ENCODE measurements at regions not wholly inside any gene's neighbourhood (a gene's known extent, or its start where the extent isn't known, plus 50 kb on each side); places are given as distances from the start of the nearest gene placed in this dataset.

GRCh38 chr4:32748061-32748460 is 2027.9 kb downstream of the PCDH7 start:
- Histone ChIP-seq H3K4me1 (no peaks in the 10 kb centered on the region), H3K27me3 (replicated peaks; ENCODE audit: control insufficient read depth, insufficient read depth, low read length) (no peaks in the 10 kb centered on the region), H3K9me3 (no peaks in the 10 kb centered on the region), H3K36me3 (ENCODE audit: control insufficient read depth, insufficient read depth, low read length) (no peaks in the 10 kb centered on the region), H3K4me3 (ENCODE audit: low read depth, low read length) (no peak overlapping the region)
- H3K27me3 Mint-ChIP-seq (ENCODE audit: insufficient read depth, unreplicated experiment): no peaks in the 10 kb centered on the region
- DNase-seq: no peak
- intact Hi-C loops (cut with micrococcal nuclease; ENCODE audit: unreplicated experiment): no loop called here
- CTCF ChIA-PET: no interaction called here
- POLR2A ChIA-PET: interaction anchor here (0.6 kb wide), 1 partner anchor 210 kb away, joined by 3 read pairs; no protein-coding TSS in a partner anchor
- H3K27ac Mint-ChIP-seq (ENCODE audit: unreplicated experiment): no peak overlapping the region
- no peak overlapping the region for H3K4me3 Mint-ChIP-seq (ENCODE audit: unreplicated experiment)
- no TSS peak for BruUV-seq (replicated peaks)
- TF ChIP-seq, protein P1, sequence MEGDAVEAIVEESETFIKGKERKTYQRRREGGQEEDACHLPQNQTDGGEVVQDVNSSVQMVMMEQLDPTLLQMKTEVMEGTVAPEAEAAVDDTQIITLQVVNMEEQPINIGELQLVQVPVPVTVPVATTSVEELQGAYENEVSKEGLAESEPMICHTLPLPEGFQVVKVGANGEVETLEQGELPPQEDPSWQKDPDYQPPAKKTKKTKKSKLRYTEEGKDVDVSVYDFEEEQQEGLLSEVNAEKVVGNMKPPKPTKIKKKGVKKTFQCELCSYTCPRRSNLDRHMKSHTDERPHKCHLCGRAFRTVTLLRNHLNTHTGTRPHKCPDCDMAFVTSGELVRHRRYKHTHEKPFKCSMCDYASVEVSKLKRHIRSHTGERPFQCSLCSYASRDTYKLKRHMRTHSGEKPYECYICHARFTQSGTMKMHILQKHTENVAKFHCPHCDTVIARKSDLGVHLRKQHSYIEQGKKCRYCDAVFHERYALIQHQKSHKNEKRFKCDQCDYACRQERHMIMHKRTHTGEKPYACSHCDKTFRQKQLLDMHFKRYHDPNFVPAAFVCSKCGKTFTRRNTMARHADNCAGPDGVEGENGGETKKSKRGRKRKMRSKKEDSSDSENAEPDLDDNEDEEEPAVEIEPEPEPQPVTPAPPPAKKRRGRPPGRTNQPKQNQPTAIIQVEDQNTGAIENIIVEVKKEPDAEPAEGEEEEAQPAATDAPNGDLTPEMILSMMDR (IDR thresholded peaks at IDR 0.05; ENCODE audit: insufficient read depth in 1 of 2, low read depth in 1 of 2, low read length in 1 of 2, severe bottlenecking in 1 of 2, unreplicated experiment in 1 of 2): no peak
- no peaks in the 10 kb centered on the region for H3K9me3 Mint-ChIP-seq (ENCODE audit: unreplicated experiment)
- H3K36me3 Mint-ChIP-seq (ENCODE audit: insufficient read depth, unreplicated experiment): no peaks in the 10 kb centered on the region
- no peaks in the 10 kb centered on the region for H3K4me1 Mint-ChIP-seq (ENCODE audit: low read depth, unreplicated experiment)

GRCh38 chr4:32748498-32748897 is 2028.3 kb downstream of the PCDH7 start:
- intact Hi-C loops (cut with micrococcal nuclease; ENCODE audit: unreplicated experiment): no loop called here
- POLR2A ChIA-PET: interaction anchor here (0.6 kb wide), 1 partner anchor 211 kb away, joined by 3 read pairs; no protein-coding TSS in a partner anchor
- H3K9me3 ChIP-seq: no peaks in the 10 kb centered on the region
- H3K4me3 ChIP-seq (ENCODE audit: low read depth, low read length): no peak overlapping the region
- DNase-seq: peak; percentile 28 to 35
- Mint-ChIP-seq H3K4me1 (ENCODE audit: low read depth, unreplicated experiment) (no peaks in the 10 kb centered on the region), H3K27me3 (ENCODE audit: insufficient read depth, unreplicated experiment) (no peaks in the 10 kb centered on the region), H3K36me3 (ENCODE audit: insufficient read depth, unreplicated experiment) (no peaks in the 10 kb centered on the region), H3K4me3 (ENCODE audit: unreplicated experiment) (no peak overlapping the region), H3K27ac (ENCODE audit: unreplicated experiment) (no peak overlapping the region), H3K9me3 (ENCODE audit: unreplicated experiment) (no peaks in the 10 kb centered on the region)
- no peaks in the 10 kb centered on the region for H3K4me1 ChIP-seq
- BruUV-seq (replicated peaks): no TSS peak
- no peaks in the 10 kb centered on the region for H3K27me3 ChIP-seq (replicated peaks; ENCODE audit: control insufficient read depth, insufficient read depth, low read length)
- CTCF ChIA-PET: no interaction called here
- TF ChIP-seq, protein P1 (IDR thresholded peaks at IDR 0.05; ENCODE audit: insufficient read depth in 1 of 2, low read depth in 1 of 2, low read length in 1 of 2, severe bottlenecking in 1 of 2, unreplicated experiment in 1 of 2): no peak
- H3K36me3 ChIP-seq (ENCODE audit: control insufficient read depth, insufficient read depth, low read length): no peaks in the 10 kb centered on the region

DNA sequence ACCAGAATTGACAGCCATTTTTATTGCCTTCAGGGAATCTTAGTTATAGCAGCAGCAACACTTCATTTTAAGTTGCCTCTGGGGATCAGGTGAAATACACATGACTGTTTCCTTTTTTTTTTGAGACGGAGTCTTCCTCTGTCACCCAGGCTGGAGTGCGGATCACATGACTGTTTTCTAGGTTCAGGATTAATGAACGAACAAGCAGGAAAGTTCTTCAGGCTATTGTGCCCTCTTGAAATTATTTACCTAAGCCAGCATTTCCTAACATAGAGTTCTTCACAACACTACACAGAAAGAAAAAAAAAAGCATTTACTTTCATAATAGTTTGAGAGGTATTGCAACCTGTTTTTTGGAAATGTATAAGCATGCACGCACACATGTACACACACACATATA is 2032.8 kb downstream of the PCDH7 start:
- H3K9me3 ChIP-seq: no peaks in the 10 kb centered on the region; the same call in 1 of the 2 replicates
- TF ChIP-seq, protein P1 (IDR thresholded peaks at IDR 0.05; ENCODE audit: insufficient read depth in 1 of 2, low read depth in 1 of 2, low read length in 1 of 2, severe bottlenecking in 1 of 2, unreplicated experiment in 1 of 2): no peak
- Mint-ChIP-seq H3K27me3 (ENCODE audit: insufficient read depth, unreplicated experiment) (no peaks in the 10 kb centered on the region), H3K4me1 (ENCODE audit: low read depth, unreplicated experiment) (no peaks in the 10 kb centered on the region), H3K9me3 (ENCODE audit: unreplicated experiment) (no peaks in the 10 kb centered on the region), H3K36me3 (ENCODE audit: insufficient read depth, unreplicated experiment) (no peaks in the 10 kb centered on the region), H3K27ac (ENCODE audit: unreplicated experiment) (no peak overlapping the region), H3K4me3 (ENCODE audit: unreplicated experiment) (no peak overlapping the region)
- no peaks in the 10 kb centered on the region for H3K36me3 ChIP-seq (ENCODE audit: control insufficient read depth, insufficient read depth, low read length)
- POLR2A ChIA-PET: no interaction called here
- intact Hi-C loops (cut with micrococcal nuclease; ENCODE audit: unreplicated experiment): loop anchor here (1.0 kb wide), 1 partner anchor 15 kb away; no protein-coding TSS in a partner anchor
- BruUV-seq (replicated peaks): no TSS peak
- no peaks in the 10 kb centered on the region for H3K27me3 ChIP-seq (replicated peaks; ENCODE audit: control insufficient read depth, insufficient read depth, low read length)
- DNase-seq: no peak
- no peaks in the 10 kb centered on the region for H3K4me1 ChIP-seq
- H3K4me3 ChIP-seq (ENCODE audit: low read depth, low read length): no peak overlapping the region
- CTCF ChIA-PET: no interaction called here

Measured in Caco-2 (cell line).